22Rv1 (cell line): ENCODE measurements at regions not wholly inside any gene's neighbourhood (a gene's known extent, or its start where the extent isn't known, plus 50 kb on each side); places are given as distances from the start of the nearest gene placed in this dataset.
A peak's percentile ranks its signal among the peaks of the same experiment; 100 is the strongest.

Experiments used
- ZFX ChIP-seq: fragments of 450-650 bp; IDR thresholded peaks from 2 replicates; pipeline ENCODE4 v1.6.1; 2017; ENCODE audit warnings: antibody characterized with exemption, borderline replicate concordance
- TF ChIP-seq, protein P1 (sequence below): fragments of 450-650 bp; IDR thresholded peaks from 2 replicates; pipeline ENCODE4 v1.5.1; 2017; ENCODE audit warnings: mild to moderate bottlenecking

- TF ChIP-seq, protein P1, sequence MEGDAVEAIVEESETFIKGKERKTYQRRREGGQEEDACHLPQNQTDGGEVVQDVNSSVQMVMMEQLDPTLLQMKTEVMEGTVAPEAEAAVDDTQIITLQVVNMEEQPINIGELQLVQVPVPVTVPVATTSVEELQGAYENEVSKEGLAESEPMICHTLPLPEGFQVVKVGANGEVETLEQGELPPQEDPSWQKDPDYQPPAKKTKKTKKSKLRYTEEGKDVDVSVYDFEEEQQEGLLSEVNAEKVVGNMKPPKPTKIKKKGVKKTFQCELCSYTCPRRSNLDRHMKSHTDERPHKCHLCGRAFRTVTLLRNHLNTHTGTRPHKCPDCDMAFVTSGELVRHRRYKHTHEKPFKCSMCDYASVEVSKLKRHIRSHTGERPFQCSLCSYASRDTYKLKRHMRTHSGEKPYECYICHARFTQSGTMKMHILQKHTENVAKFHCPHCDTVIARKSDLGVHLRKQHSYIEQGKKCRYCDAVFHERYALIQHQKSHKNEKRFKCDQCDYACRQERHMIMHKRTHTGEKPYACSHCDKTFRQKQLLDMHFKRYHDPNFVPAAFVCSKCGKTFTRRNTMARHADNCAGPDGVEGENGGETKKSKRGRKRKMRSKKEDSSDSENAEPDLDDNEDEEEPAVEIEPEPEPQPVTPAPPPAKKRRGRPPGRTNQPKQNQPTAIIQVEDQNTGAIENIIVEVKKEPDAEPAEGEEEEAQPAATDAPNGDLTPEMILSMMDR = peak; percentile 68
- no peak for TF ChIP-seq ZFX
These were observed 160.9 kb upstream of the BMPER start for GRCh38 chr7:33744293-33745075.
